Liver (tissue), 3 donors: ENCODE measurements at regions not wholly inside any gene's neighbourhood (a gene's known extent, or its start where the extent isn't known, plus 50 kb on each side); places are given as distances from the start of the nearest gene placed in this dataset.

Experiments
- ATF3 ChIP-seq: IDR thresholded peaks from 2 replicates; pipeline ENCODE4 v1.6.1; 2016; ENCODE audit warnings: antibody characterized with exemption
- CTCF ChIP-seq: fragments of 150-350 bp; IDR thresholded peaks from 2 replicates; pipeline ENCODE4 v1.5.1; 2017; ENCODE audit warnings: improper control_type of control experiment, low read depth, low read length; ENCODE audit not compliant: missing input control
- FOXA2 ChIP-seq: IDR thresholded peaks from 2 replicates; pipeline ENCODE4 v1.6.1; 2016; ENCODE audit warnings: antibody characterized with exemption
- MAX ChIP-seq: IDR thresholded peaks from 2 replicates; pipeline ENCODE4 v1.6.1; 2016; ENCODE audit warnings: antibody characterized with exemption
- RAD21 ChIP-seq, 2 donors: IDR thresholded peaks; 2 replicates each; pipeline ENCODE4 v1.6.1; 2016; ENCODE audit warnings: antibody characterized with exemption in 2 of 2, mild to moderate bottlenecking in 2 of 2
- TF ChIP-seq, protein P1 (sequence below): IDR thresholded peaks from 2 replicates; pipeline ENCODE4 v1.6.1; 2016; ENCODE audit warnings: antibody characterized with exemption, mild to moderate bottlenecking
- donor health status: healthy.
- donor health status: healthy.

GRCh38 chr14:101290611-101291010 lies 270.7 kb upstream of the DIO3 start:
- TF ChIP-seq, protein P1, sequence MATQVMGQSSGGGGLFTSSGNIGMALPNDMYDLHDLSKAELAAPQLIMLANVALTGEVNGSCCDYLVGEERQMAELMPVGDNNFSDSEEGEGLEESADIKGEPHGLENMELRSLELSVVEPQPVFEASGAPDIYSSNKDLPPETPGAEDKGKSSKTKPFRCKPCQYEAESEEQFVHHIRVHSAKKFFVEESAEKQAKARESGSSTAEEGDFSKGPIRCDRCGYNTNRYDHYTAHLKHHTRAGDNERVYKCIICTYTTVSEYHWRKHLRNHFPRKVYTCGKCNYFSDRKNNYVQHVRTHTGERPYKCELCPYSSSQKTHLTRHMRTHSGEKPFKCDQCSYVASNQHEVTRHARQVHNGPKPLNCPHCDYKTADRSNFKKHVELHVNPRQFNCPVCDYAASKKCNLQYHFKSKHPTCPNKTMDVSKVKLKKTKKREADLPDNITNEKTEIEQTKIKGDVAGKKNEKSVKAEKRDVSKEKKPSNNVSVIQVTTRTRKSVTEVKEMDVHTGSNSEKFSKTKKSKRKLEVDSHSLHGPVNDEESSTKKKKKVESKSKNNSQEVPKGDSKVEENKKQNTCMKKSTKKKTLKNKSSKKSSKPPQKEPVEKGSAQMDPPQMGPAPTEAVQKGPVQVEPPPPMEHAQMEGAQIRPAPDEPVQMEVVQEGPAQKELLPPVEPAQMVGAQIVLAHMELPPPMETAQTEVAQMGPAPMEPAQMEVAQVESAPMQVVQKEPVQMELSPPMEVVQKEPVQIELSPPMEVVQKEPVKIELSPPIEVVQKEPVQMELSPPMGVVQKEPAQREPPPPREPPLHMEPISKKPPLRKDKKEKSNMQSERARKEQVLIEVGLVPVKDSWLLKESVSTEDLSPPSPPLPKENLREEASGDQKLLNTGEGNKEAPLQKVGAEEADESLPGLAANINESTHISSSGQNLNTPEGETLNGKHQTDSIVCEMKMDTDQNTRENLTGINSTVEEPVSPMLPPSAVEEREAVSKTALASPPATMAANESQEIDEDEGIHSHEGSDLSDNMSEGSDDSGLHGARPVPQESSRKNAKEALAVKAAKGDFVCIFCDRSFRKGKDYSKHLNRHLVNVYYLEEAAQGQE = no peak
- TF ChIP-seq FOXA2 (no peak), CTCF (no peak), RAD21 (IDR thresholded peaks at IDR 0.05) (no peak), ATF3 (no peak), MAX (no peak)
